SK-N-SH (cell line): ENCODE measurements at regions not wholly inside any gene's neighbourhood (a gene's known extent, or its start where the extent isn't known, plus 50 kb on each side); places are given as distances from the start of the nearest gene placed in this dataset.

Experiments used
- CTCF ChIA-PET: fragments of 300-600, 350-600 bp; formaldehyde crosslinking; extraction: SDS; loops from one replicate; lab custom pipeline; 2021; lab: Yijun Ruan, JAX
- POLR2A ChIA-PET: fragments of 350-600 bp; sonication (Branson Sonifier 250); formaldehyde crosslinking; extraction: SDS; loops from one replicate; lab custom pipeline; 2020; ENCODE audit warnings: antibody characterized with exemption, inconsistent platforms; lab: Yijun Ruan, JAX
- DNase-seq: peaks from one replicate; pipeline ENCODE4 v3.0.0; 2012
- H2AFZ ChIP-seq: fragments of 200-600 bp; sonication (generic); 2 replicates; pipeline ENCODE4 v1.8.1; 2016; ENCODE audit warnings: antibody characterized with exemption, mild to moderate bottlenecking, low read depth
- H3F3A ChIP-seq: fragments of 200-600 bp; sonication (generic); replicated peaks from 2 replicates; pipeline ENCODE3; 2016; ENCODE audit warnings: antibody characterized with exemption, mild to moderate bottlenecking; ENCODE audit not compliant: insufficient read depth
- H3K27ac ChIP-seq, 2 experiments: fragments of 200-500 bp in 1 of 2; fragments of 200-600 bp in 1 of 2; sonication (Bioruptor generic) in 1 of 2; sonication (generic), shearing (Covaris generic) in 1 of 2; 2 replicates each; pipeline versions ENCODE4 v1.5.1 to v1.6.1; 2014 to 2016; ENCODE audit warnings: low read depth in 2 of 2, inconsistent platforms in 1 of 2, low read length in 1 of 2, mild to moderate bottlenecking in 1 of 2, mixed read lengths in 1 of 2
- H3K27me3 ChIP-seq: fragments of 200-600 bp; sonication (generic), shearing (Covaris generic); 2 replicates; pipeline ENCODE4 v1.6.1; 2016; ENCODE audit warnings: mixed run types; ENCODE audit not compliant: insufficient read depth
- H3K36me3 ChIP-seq, 2 experiments: fragments of 200-500 bp in 1 of 2; fragments of 200-600 bp in 1 of 2; sonication (Bioruptor generic) in 1 of 2; sonication (generic) in 1 of 2; replicated peaks in 1 of 2; 2 replicates each; pipeline versions ENCODE3 to v1.5.1; 2014 to 2016; ENCODE audit warnings: low read length in 1 of 2, mild to moderate bottlenecking in 1 of 2; ENCODE audit not compliant: insufficient read depth in 2 of 2, control insufficient read depth in 1 of 2
- H3K4me1 ChIP-seq, 2 experiments: fragments of 200-500 bp in 1 of 2; fragments of 200-600 bp in 1 of 2; sonication (Bioruptor generic) in 1 of 2; sonication (generic), shearing (Covaris generic) in 1 of 2; 2 replicates each; pipeline versions ENCODE4 v1.5.1 to v1.6.1; 2014 to 2016; ENCODE audit warnings: low read depth in 1 of 2, low read length in 1 of 2, mixed run types in 1 of 2; ENCODE audit not compliant: insufficient read depth in 2 of 2, control insufficient read depth in 1 of 2
- H3K4me2 ChIP-seq: fragments of 200-600 bp; sonication (generic), shearing (Covaris generic); 2 replicates; pipeline ENCODE4 v1.6.1; 2017; ENCODE audit warnings: mixed run types
- H3K4me3 ChIP-seq, 2 experiments: fragments of 200-500 bp in 1 of 2; fragments of 200-600 bp in 1 of 2; sonication (Bioruptor generic) in 1 of 2; sonication (generic), shearing (Covaris generic) in 1 of 2; 2 replicates each; pipeline versions ENCODE4 v1.5.1 to v1.8.1; 2014 to 2016; ENCODE audit warnings: low read depth in 2 of 2, inconsistent platforms in 1 of 2, low read length in 1 of 2, mild to moderate bottlenecking in 1 of 2, mixed read lengths in 1 of 2, moderate library complexity in 1 of 2
- H3K79me2 ChIP-seq: fragments of 200-600 bp; sonication (generic); 2 replicates; pipeline ENCODE4 v1.8.1; 2017; ENCODE audit warnings: mild to moderate bottlenecking; ENCODE audit not compliant: insufficient read depth
- H3K9ac ChIP-seq: fragments of 200-600 bp; sonication (generic); 2 replicates; pipeline ENCODE4 v1.6.1; 2017; ENCODE audit warnings: mixed run types
- H3K9me2 ChIP-seq: fragments of 200-600 bp; sonication (generic); 2 replicates; pipeline ENCODE4 v1.6.1; 2017; ENCODE audit warnings: mixed run types
- H3K9me3 ChIP-seq: fragments of 200-600 bp; sonication (generic); 2 replicates; pipeline ENCODE4 v1.6.1; 2017; ENCODE audit warnings: mixed run types, mild to moderate bottlenecking, moderate library complexity
- H4K20me1 ChIP-seq: fragments of 200-600 bp; sonication (generic); 2 replicates; pipeline ENCODE4 v1.6.1; 2017; ENCODE audit warnings: mild to moderate bottlenecking, mixed run types; ENCODE audit not compliant: insufficient read depth
- CTCF ChIP-seq: fragments of 200-600 bp; sonication (generic); IDR thresholded peaks from 2 replicates; pipeline ENCODE4 v1.6.1; 2017; ENCODE audit warnings: antibody characterized with exemption, mild to moderate bottlenecking, moderate library complexity
- ELF1 ChIP-seq: IDR thresholded peaks from 2 replicates; pipeline ENCODE4 v1.4.0; 2012
- IRF3 ChIP-seq: fragments of 150-350 bp; IDR thresholded peaks from 2 replicates; pipeline ENCODE4 v1.6.1; 2016; ENCODE audit warnings: mild to moderate bottlenecking, low read depth, low read length
- JUND ChIP-seq: IDR thresholded peaks from 2 replicates; pipeline ENCODE4 v1.4.0; 2012
- MEF2A ChIP-seq: IDR thresholded peaks from 2 replicates; pipeline ENCODE4 v1.4.0; 2012; ENCODE audit warnings: low read depth, borderline replicate concordance
- NFIC ChIP-seq: IDR thresholded peaks from 2 replicates; pipeline ENCODE4 v1.4.0; 2012; ENCODE audit warnings: borderline replicate concordance
- PBX3 ChIP-seq: IDR thresholded peaks from 2 replicates; pipeline ENCODE4; 2012
- POLR2AphosphoS5 ChIP-seq: IDR thresholded peaks from 2 replicates; pipeline ENCODE4 v1.6.1; 2012; ENCODE audit warnings: low read depth, low read length
- RFX5 ChIP-seq: IDR thresholded peaks from 2 replicates; pipeline ENCODE4 v1.6.1; 2012; ENCODE audit warnings: mild to moderate bottlenecking, improper control_type of control experiment, low read length
- RXRA ChIP-seq: IDR thresholded peaks from 2 replicates; pipeline ENCODE4 v1.4.0; 2012; ENCODE audit warnings: low read depth, mild to moderate bottlenecking, borderline replicate concordance
- TAF1 ChIP-seq: IDR thresholded peaks from 2 replicates; pipeline ENCODE4 v1.6.1; 2012; ENCODE audit warnings: low read depth, mild to moderate bottlenecking, low read length, moderate library complexity, borderline replicate concordance
- YY1 ChIP-seq: IDR thresholded peaks from 2 replicates; pipeline ENCODE4 v1.4.0; 2012; ENCODE audit warnings: low read depth, mild to moderate bottlenecking
- WGBS: methylation state at CpG from one replicate; pipeline ENCODE4 v1.1.6; 2017; ENCODE audit warnings: low lambda C conversion rate; 5-methylcytosine and 5-hydroxymethylcytosine counted together

- H3K9me2 ChIP-seq, result no peaks in the 10 kb centered on the region
- TF ChIP-seq CTCF (no peak), MEF2A (no peak), POLR2AphosphoS5 (no peak), IRF3 (no peak), RXRA (no peak), NFIC (no peak), TAF1 (no peak), YY1 (no peak), RFX5 (no peak), ELF1 (no peak)
- H3K79me2 ChIP-seq, result no peaks in the 10 kb centered on the region
- no peak overlapping the region for H2AFZ ChIP-seq
- H3F3A ChIP-seq, result peaks cover 5% of the 10 kb centered on the region
- no peak for DNase-seq
- no peaks in the 10 kb centered on the region for H4K20me1 ChIP-seq
- H3K4me3 ChIP-seq, result no peak overlapping the region
- peaks cover 12 to 16% of the 10 kb centered on the region in 2 experiments for H3K4me1 ChIP-seq
- POLR2A ChIA-PET, result no interaction called here
- CTCF ChIA-PET, result no interaction called here
- no peaks in the 10 kb centered on the region for H3K9me3 ChIP-seq
- no peaks in the 10 kb centered on the region for H3K36me3 ChIP-seq
- no peak overlapping the region for H3K9ac ChIP-seq
- H3K4me2 ChIP-seq, result no peak overlapping the region
- H3K27me3 ChIP-seq, result no peaks in the 10 kb centered on the region
- 96% methylated on average over 4 of the region's 4 CpGs for WGBS
- H3K27ac ChIP-seq, result no peak overlapping the region
Observed at GRCh38 chr15:62510791-62511190, 345.7 kb upstream of the C2CD4B start.

- Histone ChIP-seq H3K4me1 (peaks cover 0 to 5% of the 10 kb centered on the region in 2 experiments; a peak in 2 of 4 replicates), H2AFZ (no peak overlapping the region), H3K36me3 (no peaks in the 10 kb centered on the region), H3K27me3 (no peaks in the 10 kb centered on the region), H3K27ac (no peak overlapping the region), H3K4me3 (no peak overlapping the region), H3K9me3 (no peaks in the 10 kb centered on the region), H3F3A (no peaks in the 10 kb centered on the region), H3K4me2 (no peak overlapping the region), H4K20me1 (no peaks in the 10 kb centered on the region), H3K79me2 (no peaks in the 10 kb centered on the region), H3K9ac (no peak overlapping the region), H3K9me2 (no peaks in the 10 kb centered on the region)
- no peak for DNase-seq
- 100% methylated on average over 1 of the region's 1 CpG for WGBS
- TF ChIP-seq JUND, result no peak
- no peak for TF ChIP-seq PBX3
- no peak for TF ChIP-seq MEF2A
- CTCF ChIA-PET, result interaction anchor here (1.7 kb wide), 1 partner anchor 10 kb away, joined by 4 read pairs; no protein-coding TSS in a partner anchor
- POLR2A ChIA-PET, result no interaction called here
Observed at GRCh38 chr15:62512904-62513303, 347.8 kb upstream of the C2CD4B start.
